Omental fat pad (tissue), 3 donors: ENCODE measurements at regions not wholly inside any gene's neighbourhood (a gene's known extent, or its start where the extent isn't known, plus 50 kb on each side); places are given as distances from the start of the nearest gene placed in this dataset.

ENCODE experiments used
- ATAC-seq: fragments of 150-250 bp; one replicate; pipeline ENCODE4 v1.9.1; 2016; ENCODE audit warnings: mild to moderate bottlenecking, moderate library complexity; ENCODE audit not compliant: low FRiP score
- DNase-seq: peaks from one replicate; pipeline ENCODE4 v3.0.0-alpha.2; 2019; ENCODE audit warnings: low spot score
- CTCF ChIP-seq, 3 donors: fragments of 450-650 bp; IDR thresholded peaks; one replicate each; pipeline ENCODE4 v1.5.1; 2016 to 2017; ENCODE audit warnings: antibody characterized with exemption in 3 of 3, mild to moderate bottlenecking in 3 of 3, moderate library complexity in 2 of 3

- TF ChIP-seq CTCF (IDR thresholded peaks at IDR 0.05): no peak
- DNase-seq (no peak), ATAC-seq (no peak)
Measured at GRCh38 chr9:79222483-79222882, 349.3 kb upstream of the TLE4 start.

- no peak for ATAC-seq
- DNase-seq: no peak
- no peak for TF ChIP-seq CTCF (IDR thresholded peaks at IDR 0.05)
Measured at GRCh38 chr9:79224672-79225433, 346.9 kb upstream of the TLE4 start.

GRCh38 chr9:79233542-79233941, 338.2 kb upstream of the TLE4 start:
- ATAC-seq (no peak), DNase-seq (no peak)
- TF ChIP-seq CTCF (IDR thresholded peaks at IDR 0.05): no peak

DNA sequence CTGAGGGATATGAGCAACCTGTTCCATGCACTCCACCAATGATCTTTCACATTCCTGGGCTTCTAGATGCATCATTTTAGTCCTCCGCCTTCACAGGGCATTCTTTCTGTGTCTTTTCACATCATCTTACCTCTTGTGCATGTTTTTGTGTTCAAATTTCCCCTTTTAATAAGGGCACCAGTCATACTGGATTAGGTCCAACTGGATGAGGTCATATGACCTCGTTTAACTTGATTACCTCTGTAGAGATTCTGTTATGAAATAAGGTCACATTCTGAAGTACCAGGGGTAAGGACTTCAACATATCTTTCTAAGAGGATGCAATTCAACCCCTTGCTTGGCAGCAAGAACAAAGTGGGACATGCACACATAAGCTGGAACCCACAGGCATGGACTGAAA, 335.3 kb upstream of the TLE4 start:
- DNase-seq (no peak), ATAC-seq (no peak)
- no peak for TF ChIP-seq CTCF (IDR thresholded peaks at IDR 0.05)

GRCh38 chr9:79237861-79238260, 333.9 kb upstream of the TLE4 start:
- ATAC-seq (no peak), DNase-seq (no peak)
- TF ChIP-seq CTCF (IDR thresholded peaks at IDR 0.05): no peak

DNA sequence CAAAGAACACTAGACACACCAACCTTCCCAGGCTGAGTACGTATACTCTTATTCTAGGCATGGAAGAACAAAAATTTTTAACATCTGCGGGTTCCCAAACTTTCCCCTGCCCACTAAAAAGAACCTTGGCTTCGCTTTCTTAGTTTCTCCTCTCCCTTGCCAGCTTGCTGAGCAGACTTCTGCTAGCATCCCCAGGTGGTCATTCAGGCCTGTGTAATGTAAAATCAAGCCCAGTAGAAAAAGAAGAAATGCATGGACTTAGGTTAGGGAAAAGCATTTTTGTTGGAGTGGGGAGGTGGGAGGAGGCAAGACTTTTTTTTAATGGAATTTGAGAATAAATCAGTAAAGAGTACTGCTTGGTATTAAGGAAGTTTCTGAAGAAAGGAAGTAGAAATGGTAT, 331.0 kb upstream of the TLE4 start:
- no peak for TF ChIP-seq CTCF (IDR thresholded peaks at IDR 0.05)
- DNase-seq (no peak), ATAC-seq (no peak)

DNA sequence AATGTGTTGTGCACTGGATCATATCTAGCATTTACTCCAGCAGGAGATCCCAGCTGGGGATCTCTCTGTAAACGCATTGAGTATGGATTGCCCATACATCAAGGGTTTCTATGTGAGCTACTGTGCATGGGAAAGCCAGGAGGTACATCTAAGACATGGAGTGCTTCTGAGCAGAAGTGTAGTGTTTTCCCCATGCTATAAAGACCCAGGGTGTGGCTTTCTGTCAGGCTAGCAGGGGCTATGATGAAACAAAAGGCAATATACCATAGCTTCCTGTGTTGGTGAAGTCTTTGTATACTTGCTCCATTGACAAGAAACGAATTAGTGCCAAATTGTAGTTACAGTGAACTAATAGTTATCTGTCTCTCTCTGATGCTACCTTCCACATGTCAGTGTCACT, 329.3 kb upstream of the TLE4 start:
- no peak for TF ChIP-seq CTCF (IDR thresholded peaks at IDR 0.05)
- DNase-seq (no peak), ATAC-seq (no peak)
